HepG2 (cell line): ENCODE measurements at regions not wholly inside any gene's neighbourhood (a gene's known extent, or its start where the extent isn't known, plus 50 kb on each side); places are given as distances from the start of the nearest gene placed in this dataset.

ENCODE experiments used
- ATAC-seq: fragments of 200-7000 bp; cut with Tn5 transposase; 3 replicates; pipeline ENCODE4 v1.9.1; 2020; ENCODE audit warnings: mild to moderate bottlenecking, moderate library complexity
- BruUV-seq: library from RNA; stranded (reverse); fragments of 400-500 nt; replicated peaks from 2 replicates; lab custom pipeline; 2021; lab: Mats Ljungman, UMichigan
- CTCF ChIA-PET: fragments of 300-600 bp; formaldehyde crosslinking; extraction: SDS; loops from one replicate; lab custom pipeline; 2021; ENCODE audit warnings: low total read pairs, inconsistent platforms, low intra/inter-chr PET ratio; lab: Yijun Ruan, JAX
- POLR2A ChIA-PET: fragments of 350-600 bp; sonication (Branson Sonifier 250); formaldehyde crosslinking; loops from one replicate; lab custom pipeline; 2020; ENCODE audit warnings: antibody characterized with exemption, inconsistent platforms; lab: Yijun Ruan, JAX
- DNase-seq: peaks from one replicate; pipeline ENCODE4 v3.0.0-alpha.2; 2015; ENCODE audit warnings: low spot score
- FAIRE-seq: peaks from 3 replicates; lab custom pipeline; 2011; peaks lifted over from hg19 to GRCh38; lab: Jason Lieb, UNC
- H2AFZ ChIP-seq: one replicate; pipeline ENCODE4 v1.6.1; 2011; ENCODE audit warnings: low read length, inconsistent platforms
- H3K27ac ChIP-seq: fragments of 300-600 bp; 3 replicates; pipeline ENCODE4 v1.8.0; 2011; ENCODE audit warnings: mixed run types, mild to moderate bottlenecking, mixed read lengths, low read length, inconsistent platforms; ENCODE audit not compliant: insufficient read depth; ENCODE audit errors: extremely low read length
- H3K27me3 ChIP-seq, 2 experiments: fragments of 200-600 bp in 1 of 2; 2 replicates in 1 of 2; 3 replicates in 1 of 2; pipeline versions ENCODE4 v1.6.0 to v1.8.0; 2011; ENCODE audit warnings: low read length in 2 of 2, mild to moderate bottlenecking in 2 of 2, moderate library complexity in 2 of 2, inconsistent platforms in 1 of 2; ENCODE audit not compliant: insufficient read depth in 2 of 2, control insufficient read depth in 1 of 2
- H3K36me3 ChIP-seq, 2 experiments: fragments of 200-600 bp in 1 of 2; replicated peaks in 1 of 2; 2 replicates in 1 of 2; 3 replicates in 1 of 2; pipeline versions ENCODE4 v1.5.1 to v1.8.0; 2011; ENCODE audit warnings: low read length in 2 of 2, inconsistent platforms in 1 of 2; ENCODE audit not compliant: insufficient read depth in 2 of 2, control insufficient read depth in 1 of 2
- H3K4me1 ChIP-seq: 2 replicates; pipeline ENCODE4 v1.5.1; 2012; ENCODE audit warnings: low read length, inconsistent platforms; ENCODE audit not compliant: insufficient read depth
- H3K4me2 ChIP-seq: 2 replicates; pipeline ENCODE4 v1.6.0; 2011; ENCODE audit warnings: low read depth, low read length, inconsistent platforms
- H3K4me3 ChIP-seq, 3 experiments: fragments of 200-600 bp in 1 of 3; sonication (generic), shearing (Covaris generic) in 1 of 3; replicated peaks in 1 of 3; 2 replicates each; pipeline ENCODE4 v1.5.1; 2011 to 2016; ENCODE audit warnings: low read length in 3 of 3, inconsistent platforms in 2 of 3, low read depth in 2 of 3, mild to moderate bottlenecking in 2 of 3, control low read depth in 1 of 3, mixed read lengths in 1 of 3; ENCODE audit not compliant: insufficient read depth in 1 of 3
- H3K79me2 ChIP-seq: one replicate; pipeline ENCODE4 v1.6.1; 2011; ENCODE audit warnings: low read length, inconsistent platforms; ENCODE audit not compliant: insufficient read depth
- H3K9ac ChIP-seq: 2 replicates; pipeline ENCODE4 v1.6.0; 2011; ENCODE audit warnings: mild to moderate bottlenecking, low read depth, low read length, inconsistent platforms; ENCODE audit not compliant: insufficient read depth
- H3K9me3 ChIP-seq: 2 replicates; pipeline ENCODE4 v1.5.1; 2012; ENCODE audit warnings: mild to moderate bottlenecking, low read length
- H4K20me1 ChIP-seq: 2 replicates; pipeline ENCODE4 v1.6.0; 2011; ENCODE audit warnings: inconsistent platforms, mild to moderate bottlenecking, low read length, moderate library complexity; ENCODE audit not compliant: insufficient read depth
- HOXA7 ChIP-seq: sonication (generic); formaldehyde crosslinking; IDR thresholded peaks from 2 replicates; pipeline ENCODE4 v1.8.1; 2022; ENCODE audit warnings: mild to moderate bottlenecking, missing genetic modification reagents, moderate library complexity
- MLLT10 ChIP-seq: sonication (generic); formaldehyde crosslinking; IDR thresholded peaks from 2 replicates; pipeline ENCODE4 v1.4.0; 2020; ENCODE audit warnings: missing genetic modification reagents
- MXD3 ChIP-seq: IDR thresholded peaks from 2 replicates; pipeline ENCODE4 v1.6.1; 2016; ENCODE audit warnings: mild to moderate bottlenecking, missing biosample characterization, missing genetic modification reagents
- RFXANK ChIP-seq: IDR thresholded peaks from 2 replicates; pipeline ENCODE4 v1.6.1; 2016
- SKI ChIP-seq: fragments of 450-650 bp; IDR thresholded peaks from one replicate; pipeline ENCODE4 v1.6.1; 2018; ENCODE audit warnings: mild to moderate bottlenecking; ENCODE audit not compliant: partially characterized antibody
- ZBTB34 ChIP-seq: sonication (generic); formaldehyde crosslinking; IDR thresholded peaks from 2 replicates; pipeline ENCODE4 v1.8.0; 2022; ENCODE audit warnings: mild to moderate bottlenecking, missing genetic modification reagents
- ZC3H4 ChIP-seq: sonication (generic); formaldehyde crosslinking; IDR thresholded peaks from 2 replicates; pipeline ENCODE4 v1.4.0; 2020; ENCODE audit warnings: missing genetic modification reagents, borderline replicate concordance
- ZNF652 ChIP-seq: IDR thresholded peaks from 2 replicates; pipeline ENCODE4 v1.6.1; 2016; ENCODE audit warnings: low read depth, borderline replicate concordance
- ZNF672 ChIP-seq: sonication (generic); formaldehyde crosslinking; IDR thresholded peaks from 2 replicates; pipeline ENCODE4 v1.8.1; 2022; ENCODE audit warnings: missing genetic modification reagents
- ZNF782 ChIP-seq: sonication (generic); formaldehyde crosslinking; IDR thresholded peaks from 2 replicates; pipeline ENCODE4 v1.4.0; 2020; ENCODE audit warnings: missing genetic modification reagents, mild to moderate bottlenecking, borderline replicate concordance
- ZNF784 ChIP-seq: sonication (generic); formaldehyde crosslinking; IDR thresholded peaks from 2 replicates; pipeline ENCODE4 v1.5.1; 2020; ENCODE audit warnings: missing genetic modification reagents, mild to moderate bottlenecking, borderline replicate concordance
- ZSCAN31 ChIP-seq: sonication (generic); formaldehyde crosslinking; IDR thresholded peaks from 2 replicates; pipeline ENCODE4 v1.5.0; 2020; ENCODE audit warnings: low read depth, mild to moderate bottlenecking, missing genetic modification reagents
- WGBS: methylation state at CpG from one replicate; pipeline ENCODE4 v1.1.6; 2017; ENCODE audit warnings: low lambda C conversion rate; 5-methylcytosine and 5-hydroxymethylcytosine counted together
- in situ Hi-C: cut with HindIII; loops from 2 replicates; pipeline ENCODE4 v1.10.0; 2017; ENCODE audit warnings: low pct_unique_long_range_greater_than_20kb; ENCODE audit not compliant: extremely low pct_ligation_motif_present
- intact Hi-C: fragments of 100-400 bp; cut with micrococcal nuclease; formaldehyde crosslinking; loops from one replicate; pipeline ENCODE4 v1.10.0; 2022; ENCODE audit not compliant: unreplicated experiment

- no peaks in the 10 kb centered on the region; a peak in 1 of 5 replicates for H3K27me3 ChIP-seq
- no peaks in the 10 kb centered on the region for H3K4me1 ChIP-seq
- DNase-seq (no peak), ATAC-seq (no peak), FAIRE-seq (no peak)
- H3K79me2 ChIP-seq = no peaks in the 10 kb centered on the region
- no peak overlapping the region for H2AFZ ChIP-seq
- no peak overlapping the region for H3K27ac ChIP-seq
- CTCF ChIA-PET = no interaction called here
- WGBS = 3% methylated on average over 1 of the region's 1 CpG
- POLR2A ChIA-PET = no interaction called here
- no peak overlapping the region for H3K4me3 ChIP-seq
- in situ Hi-C loops (no loop called here), intact Hi-C loops (no loop called here)
- peaks cover 72% of the 10 kb centered on the region for H3K9me3 ChIP-seq
- BruUV-seq = no TSS peak
- H3K9ac ChIP-seq = no peak overlapping the region
- H3K36me3 ChIP-seq = no peaks in the 10 kb centered on the region
- no peaks in the 10 kb centered on the region for H4K20me1 ChIP-seq
- TF ChIP-seq ZC3H4 (CRISPR knock-in tag) (no peak), ZNF652 (CRISPR knock-in tag) (no peak), ZNF782 (CRISPR knock-in tag) (no peak), SKI (no peak), ZNF784 (CRISPR knock-in tag) (no peak), MLLT10 (CRISPR knock-in tag) (no peak), MXD3 (CRISPR knock-in tag) (no peak), ZNF672 (CRISPR knock-in tag) (no peak), ZSCAN31 (CRISPR knock-in tag) (no peak), RFXANK (CRISPR knock-in tag) (no peak), ZBTB34 (CRISPR knock-in tag) (no peak), HOXA7 (CRISPR knock-in tag) (no peak)
- no peak overlapping the region for H3K4me2 ChIP-seq
Measured at GRCh38 chr1:68820151-68820550, 323.3 kb upstream of the DEPDC1 start.
